Skin epidermis (tissue), 12 donors: ENCODE measurements at regions not wholly inside any gene's neighbourhood (a gene's known extent, or its start where the extent isn't known, plus 50 kb on each side); places are given as distances from the start of the nearest gene placed in this dataset.

Experiments used
- H3K27ac ChIP-seq, 21 experiments: fragments of 200-600 bp; sonication (generic) in 11 of 21; one replicate each; pipeline ENCODE4 v1.5.0; 2020; ENCODE audit warnings: mild to moderate bottlenecking in 3 of 21, inconsistent platforms in 2 of 21, moderate library complexity in 2 of 21
- H3K4me3 ChIP-seq, 7 experiments: fragments of 200-600 bp; sonication (generic) in 2 of 7; one replicate each; pipeline ENCODE4 v1.5.0; 2020; ENCODE audit warnings: inconsistent platforms in 2 of 7, mild to moderate bottlenecking in 2 of 7, moderate library complexity in 1 of 7

DNA sequence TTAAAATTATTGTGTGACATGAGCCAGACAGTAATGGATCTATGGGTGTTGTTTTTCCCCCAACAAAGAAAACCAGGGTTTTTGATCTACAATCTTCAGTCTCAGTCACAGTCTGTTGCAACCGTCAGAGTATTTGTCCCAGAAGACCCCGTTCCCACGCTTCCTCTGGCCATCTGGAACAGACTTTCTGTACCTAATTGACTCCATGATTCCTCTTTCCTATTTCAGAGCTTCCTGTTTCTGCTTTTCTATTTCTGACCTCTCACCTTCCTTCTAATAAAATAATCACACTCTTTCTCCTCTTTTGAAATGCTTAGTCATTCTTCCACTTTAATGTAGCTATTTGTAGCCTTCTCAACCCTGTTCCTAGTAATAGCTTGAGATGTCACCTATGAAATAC is 1044.8 kb downstream of the DTWD2 start:
- Histone ChIP-seq H3K27ac (peak overlapping the region in 1 of 21 experiments; percentile 34), H3K4me3 (no peak overlapping the region)

DNA sequence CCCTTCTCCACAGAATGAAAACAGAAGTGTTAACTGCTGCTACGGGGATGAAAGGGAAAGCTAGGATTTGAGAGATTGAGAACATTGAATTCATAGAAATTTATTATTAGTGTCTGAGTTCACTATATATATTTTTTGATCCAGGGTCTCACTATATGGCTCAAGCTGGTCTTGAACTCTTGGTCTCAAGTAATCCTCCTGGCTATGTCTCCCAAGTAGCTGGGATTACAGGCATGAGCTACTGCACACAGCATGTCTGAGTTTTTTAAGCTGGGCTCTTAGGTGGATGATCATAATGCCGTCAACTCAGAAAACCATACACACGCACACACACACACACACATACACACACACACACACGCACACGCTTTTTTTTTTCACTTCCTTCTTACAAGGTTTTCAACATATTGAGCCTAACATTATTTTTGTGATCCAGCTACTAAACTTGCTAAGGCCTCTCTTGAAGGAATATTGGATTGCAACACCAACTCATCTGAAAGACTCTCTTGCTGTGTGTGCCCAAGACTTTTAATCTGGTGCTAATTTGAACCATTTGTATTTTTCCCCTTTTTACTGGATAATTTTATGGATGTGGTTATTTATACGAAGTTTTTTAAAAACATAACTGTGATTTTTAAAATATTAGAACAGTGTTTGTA is 1045.4 kb downstream of the DTWD2 start:
- H3K4me3 ChIP-seq = no peak overlapping the region
- H3K27ac ChIP-seq = peak overlapping the region in 3 of 21 experiments; percentile 6 to 51 (median 34)

DNA sequence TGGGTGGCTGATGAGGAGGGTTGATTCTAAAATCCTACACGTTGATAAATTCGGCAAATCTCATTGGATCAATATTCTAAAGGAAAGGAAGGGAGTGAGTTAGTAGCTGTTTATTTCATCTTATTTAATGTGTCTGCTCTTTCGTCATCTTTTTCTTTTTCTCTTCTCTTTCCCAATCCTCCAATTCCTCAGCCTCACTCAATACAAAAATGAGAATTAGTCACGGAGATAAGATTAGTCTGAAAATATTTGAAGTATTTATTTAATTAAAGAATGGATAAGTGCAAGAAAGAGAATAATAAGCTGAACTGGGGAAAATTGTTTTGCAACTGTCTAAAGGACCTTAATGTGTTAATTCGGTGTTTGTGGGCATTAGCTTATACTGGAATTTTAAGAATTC is 1095.1 kb downstream of the DTWD2 start:
- no peak overlapping the region for H3K27ac ChIP-seq
- H3K4me3 ChIP-seq = no peak overlapping the region

DNA sequence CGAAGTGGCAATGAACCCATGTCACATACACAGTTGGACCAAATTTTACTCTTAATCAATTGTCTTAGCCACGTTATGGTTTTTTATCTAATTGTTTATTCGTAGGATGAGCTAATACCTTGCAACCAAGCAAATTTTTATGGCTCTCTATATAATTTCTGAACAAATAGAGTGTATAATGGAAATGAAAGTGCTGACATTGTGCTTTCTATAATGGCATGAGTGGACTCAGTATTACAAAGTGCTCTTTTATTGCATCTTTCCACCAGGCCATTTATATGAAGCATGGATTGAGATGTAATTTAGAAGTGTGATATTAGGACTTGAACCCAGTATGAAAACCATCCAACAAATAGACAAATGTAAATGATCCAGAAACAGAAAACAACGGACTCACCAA is 1096.0 kb downstream of the DTWD2 start:
- H3K27ac ChIP-seq = no peak overlapping the region
- no peak overlapping the region for H3K4me3 ChIP-seq

DNA sequence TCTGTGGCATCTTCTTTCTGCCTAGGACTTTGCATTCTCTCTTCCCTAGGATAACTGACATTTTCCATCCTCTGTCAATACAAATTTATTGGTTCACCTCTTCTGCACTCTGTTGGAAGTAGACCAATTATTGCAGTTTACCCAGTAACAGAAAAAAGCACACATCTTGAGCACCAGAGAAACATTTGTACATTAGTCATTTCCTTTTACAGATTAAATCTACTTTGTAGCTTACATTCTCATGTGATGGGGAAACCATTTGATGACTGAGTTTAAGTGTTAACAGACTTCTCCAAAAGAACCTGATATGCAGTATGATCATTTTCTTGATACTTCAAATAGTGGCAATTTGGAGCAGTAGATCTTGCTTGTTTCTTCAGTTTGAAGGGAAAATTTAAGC is 1098.8 kb downstream of the DTWD2 start:
- Histone ChIP-seq H3K27ac (peak overlapping the region in 1 of 21 experiments; percentile 15), H3K4me3 (no peak overlapping the region)

DNA sequence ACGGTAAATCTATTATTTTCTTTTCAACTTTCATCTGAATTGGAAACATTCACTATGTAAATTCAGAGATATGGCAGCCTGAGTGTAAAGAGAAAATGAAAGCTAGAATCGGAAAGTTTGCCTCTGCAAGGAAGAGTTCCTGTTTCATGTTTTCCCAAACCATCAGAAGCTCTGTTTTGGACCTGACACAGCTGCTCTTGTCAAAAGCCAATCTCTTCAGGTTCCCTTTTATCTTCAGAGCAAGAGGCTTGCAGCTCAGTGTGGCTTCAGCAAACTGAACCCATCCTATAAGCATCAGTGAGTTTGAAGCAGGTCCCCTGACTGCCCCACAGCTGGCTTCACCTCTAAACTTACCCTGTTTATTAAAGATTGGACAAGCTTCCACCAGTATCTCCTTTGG is 1099.7 kb downstream of the DTWD2 start:
- Histone ChIP-seq H3K4me3 (no peak overlapping the region), H3K27ac (peak overlapping the region in 4 of 21 experiments; percentile 18 to 45 (median 28))

DNA sequence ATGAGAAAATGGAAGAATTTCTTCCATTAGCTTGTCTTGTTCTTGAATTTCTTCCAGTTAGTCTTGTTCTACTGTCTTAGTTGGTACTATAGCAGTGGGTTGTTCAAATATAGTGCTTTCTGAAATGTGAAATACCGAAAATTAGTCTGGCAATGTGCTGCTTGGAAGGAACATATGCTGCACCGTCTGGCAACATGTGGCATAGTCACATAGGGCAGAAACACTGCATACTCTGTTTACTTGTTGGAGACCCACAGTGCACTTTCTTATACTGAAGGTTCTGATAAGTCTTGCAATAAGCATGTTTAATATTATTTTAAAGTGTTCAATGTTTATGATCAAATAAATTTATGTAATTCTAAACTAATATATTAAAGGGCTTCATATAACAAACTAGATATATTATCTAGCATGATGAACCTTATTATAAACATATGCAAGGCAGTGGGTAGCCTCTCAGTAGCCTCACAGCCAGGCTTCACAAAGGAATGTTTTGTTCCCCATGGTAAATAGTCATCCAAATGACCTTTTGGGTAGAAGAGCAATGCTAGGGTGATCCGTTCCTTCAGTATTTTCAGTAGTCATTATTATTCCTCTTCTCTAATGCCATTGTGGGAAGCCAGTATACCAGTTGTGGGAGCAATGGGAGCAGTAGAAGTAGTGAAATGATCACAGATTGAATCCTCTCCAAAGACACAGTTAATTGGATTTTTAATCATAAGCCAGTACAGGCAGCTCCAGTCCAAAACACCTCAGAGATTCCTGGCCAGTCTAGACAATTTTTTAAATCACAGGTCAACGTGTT is 1106.7 kb downstream of the DTWD2 start:
- H3K4me3 ChIP-seq = no peak overlapping the region
- H3K27ac ChIP-seq = no peak overlapping the region

DNA sequence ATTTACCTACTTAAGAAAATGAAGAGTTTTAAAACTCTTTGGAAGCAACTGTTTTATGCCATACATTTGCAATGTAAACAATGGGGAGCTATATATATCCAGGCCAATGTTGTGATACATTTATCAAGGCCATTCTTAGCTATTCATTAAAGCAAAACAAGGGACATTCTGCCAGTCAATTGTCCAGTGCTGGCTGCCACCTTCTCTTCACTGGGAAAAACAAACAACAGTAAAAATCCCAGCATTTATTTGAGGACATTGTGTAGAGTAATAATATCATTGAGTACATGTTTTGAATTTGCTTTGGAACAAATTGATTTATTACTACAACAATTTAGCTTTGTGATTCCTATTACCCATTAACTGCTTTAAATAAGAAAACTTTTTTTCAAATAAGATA is 1107.4 kb downstream of the DTWD2 start:
- Histone ChIP-seq H3K4me3 (no peak overlapping the region), H3K27ac (no peak overlapping the region)

DNA sequence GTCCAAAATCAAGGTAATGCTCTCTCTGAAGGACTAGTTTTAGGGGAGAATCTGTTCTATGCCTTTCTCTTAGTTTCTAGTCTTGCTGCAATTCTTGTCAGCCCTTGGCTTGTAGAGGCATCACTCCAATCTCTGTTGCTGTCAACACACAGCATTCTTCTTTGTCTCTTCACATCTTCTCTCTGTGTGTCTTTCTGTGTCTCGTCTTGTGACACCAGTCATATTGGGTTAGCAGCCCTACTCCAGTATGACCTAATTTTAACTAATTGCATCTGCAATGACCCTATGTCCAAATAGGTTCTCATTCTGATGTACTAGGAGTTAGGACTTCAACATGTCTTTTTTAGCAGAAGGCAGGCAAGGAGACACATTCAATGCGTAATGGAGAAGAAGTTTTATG is 1110.6 kb downstream of the DTWD2 start:
- Histone ChIP-seq H3K4me3 (no peak overlapping the region), H3K27ac (no peak overlapping the region)

DNA sequence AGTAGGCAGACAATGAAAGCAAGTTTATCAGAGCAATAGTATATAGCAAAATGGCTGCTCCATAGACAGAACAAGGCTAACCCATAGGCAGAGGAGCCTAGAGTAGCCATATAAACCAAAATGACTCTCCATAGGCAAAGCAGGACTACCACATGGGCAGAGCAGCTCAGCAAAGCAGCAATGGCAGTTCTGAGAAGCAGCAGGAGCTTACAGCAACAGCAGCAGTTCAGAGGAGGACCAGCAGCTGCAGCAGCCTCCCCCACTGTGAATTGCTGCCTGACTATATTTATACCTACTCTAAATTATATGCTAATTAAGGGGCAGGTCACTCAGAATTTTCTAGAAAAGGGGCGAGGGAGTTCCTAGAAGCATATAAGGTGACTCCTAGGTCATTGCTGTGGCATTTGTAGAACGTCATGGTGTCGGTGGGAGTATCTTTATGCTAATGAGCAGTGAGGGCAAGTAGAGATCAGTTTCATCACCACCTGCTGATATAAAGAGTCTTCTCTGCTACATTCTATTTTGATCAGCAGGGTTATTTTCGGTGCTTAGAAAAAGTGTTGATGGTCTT is 1115.5 kb downstream of the DTWD2 start:
- H3K4me3 ChIP-seq = no peak overlapping the region
- no peak overlapping the region for H3K27ac ChIP-seq

DNA sequence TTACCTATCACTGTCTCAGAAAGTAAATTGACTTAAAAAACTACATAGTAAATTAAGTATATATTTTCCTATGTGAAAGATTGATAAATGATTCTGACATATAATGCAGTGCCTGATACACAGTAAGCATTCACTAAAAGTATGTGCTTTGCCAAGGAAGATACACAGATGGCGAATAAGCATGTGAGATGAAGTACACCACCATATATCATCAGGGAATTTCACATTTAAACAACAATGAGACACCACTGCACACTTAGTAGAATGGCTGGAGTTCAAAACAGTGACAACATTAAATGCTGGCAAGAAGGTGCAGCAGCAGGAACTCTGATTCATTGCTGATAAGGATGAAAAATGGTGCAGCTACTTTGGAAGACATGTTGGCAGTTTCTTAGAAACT is 1118.8 kb downstream of the DTWD2 start:
- Histone ChIP-seq H3K27ac (no peak overlapping the region), H3K4me3 (no peak overlapping the region)

DNA sequence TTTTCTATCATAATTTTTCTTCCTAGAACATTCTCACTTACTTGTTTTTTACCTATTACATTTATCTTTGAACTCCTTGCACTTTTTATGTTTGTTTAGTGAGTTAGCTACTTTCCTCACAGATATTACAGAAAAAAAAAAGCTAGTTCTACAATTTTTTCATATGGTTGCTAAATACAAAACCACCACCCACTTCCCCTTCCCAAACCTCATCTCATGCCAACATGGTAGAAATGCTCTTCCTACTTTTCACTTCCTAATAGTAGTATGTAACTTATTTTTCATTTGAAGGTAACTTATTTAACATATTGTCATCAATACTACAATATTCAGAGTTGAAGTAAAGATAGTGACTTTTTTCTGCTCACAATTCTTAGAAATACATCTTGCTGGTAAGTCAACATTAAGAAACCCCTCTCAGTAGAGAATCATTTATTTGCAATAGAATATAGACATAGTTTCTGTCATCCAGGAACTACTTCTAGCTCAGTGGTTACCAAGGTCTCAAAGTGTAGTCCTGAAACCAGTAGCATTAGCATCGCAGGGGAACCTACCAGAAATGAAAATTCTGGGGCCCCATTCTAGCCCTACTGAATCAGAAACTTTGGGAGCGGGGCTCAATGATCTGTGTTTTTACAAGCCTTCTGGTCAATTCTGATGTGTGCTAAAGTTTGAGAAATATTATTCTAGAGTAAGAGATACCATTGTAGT is 1124.6 kb downstream of the DTWD2 start:
- H3K27ac ChIP-seq = peak overlapping the region in 1 of 21 experiments; percentile 26
- H3K4me3 ChIP-seq = no peak overlapping the region

DNA sequence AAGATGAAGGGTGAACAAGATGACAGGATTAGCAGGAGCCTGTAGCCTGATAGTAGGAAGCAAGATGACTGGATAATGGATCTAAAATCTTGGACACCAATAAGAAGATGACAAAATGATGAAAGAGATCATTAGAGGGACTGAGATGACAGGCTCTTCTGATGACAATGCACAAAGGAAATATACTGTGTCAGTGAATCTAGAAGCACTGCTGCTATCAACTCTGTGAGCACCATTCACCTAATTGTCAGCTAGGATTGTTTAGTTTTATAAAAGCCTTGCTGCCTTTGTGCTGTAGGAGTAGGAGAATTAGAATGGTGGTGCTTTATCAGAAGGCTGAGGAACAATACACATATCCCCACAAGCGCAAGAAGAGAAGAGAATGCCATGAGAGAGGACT is 1127.8 kb downstream of the DTWD2 start:
- no peak overlapping the region for H3K27ac ChIP-seq
- no peak overlapping the region for H3K4me3 ChIP-seq

DNA sequence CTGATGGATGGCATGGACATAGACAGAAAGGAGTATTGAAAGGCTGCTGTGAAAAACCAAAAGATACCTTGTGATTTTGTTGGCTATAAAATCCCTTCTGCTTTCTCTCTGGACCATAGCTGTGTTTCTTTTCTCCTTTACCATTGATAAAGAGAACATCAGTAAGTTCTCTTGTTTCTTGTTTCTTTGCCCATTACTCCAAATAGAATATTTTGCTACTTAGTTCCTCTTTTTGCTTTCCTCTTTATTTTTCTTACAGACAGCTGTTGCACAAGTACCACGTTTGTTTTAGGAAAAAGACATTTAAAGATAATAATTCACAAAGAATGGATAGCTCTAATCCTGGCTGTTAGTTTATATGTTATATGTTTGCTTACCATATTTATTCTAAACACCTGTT is 1129.2 kb downstream of the DTWD2 start:
- Histone ChIP-seq H3K27ac (no peak overlapping the region), H3K4me3 (no peak overlapping the region)

DNA sequence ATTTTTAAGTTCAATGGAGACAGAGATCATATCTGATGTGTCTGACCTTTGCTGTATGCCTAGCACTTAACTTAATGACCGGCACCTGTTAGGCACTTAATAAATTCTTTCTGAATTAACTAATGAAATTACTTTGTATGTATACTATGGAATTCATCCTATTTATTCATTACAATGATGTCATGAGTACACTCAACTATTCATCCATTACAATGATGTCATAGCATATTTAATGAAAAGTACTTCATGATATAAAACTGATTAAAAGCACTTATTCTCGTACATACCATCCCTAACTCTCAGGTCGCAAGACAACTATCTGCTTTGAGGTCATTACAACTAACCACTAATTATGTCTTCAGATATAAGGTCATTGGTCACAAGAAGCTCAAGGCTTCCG is 1131.6 kb downstream of the DTWD2 start:
- no peak overlapping the region for H3K4me3 ChIP-seq
- H3K27ac ChIP-seq = no peak overlapping the region

DNA sequence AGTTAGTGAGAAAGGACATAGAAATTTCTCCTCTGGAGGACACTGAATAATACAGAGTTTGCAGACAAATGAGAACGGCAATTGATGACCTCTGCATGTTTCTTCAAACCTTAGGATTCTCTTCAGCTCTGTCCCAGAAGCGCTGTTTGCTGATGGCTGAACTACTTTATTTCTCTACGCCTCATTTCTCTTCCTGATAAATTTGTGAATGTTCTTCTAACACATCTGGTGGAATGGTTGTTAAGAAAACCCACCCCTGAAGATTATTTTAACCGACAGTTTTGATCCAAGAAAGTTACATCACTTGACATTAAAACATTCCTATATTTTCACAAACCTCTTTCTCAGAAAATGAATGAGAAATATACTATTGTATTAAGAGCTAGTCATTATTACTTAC is 1150.6 kb downstream of the DTWD2 start:
- Histone ChIP-seq H3K27ac (no peak overlapping the region), H3K4me3 (no peak overlapping the region)

DNA sequence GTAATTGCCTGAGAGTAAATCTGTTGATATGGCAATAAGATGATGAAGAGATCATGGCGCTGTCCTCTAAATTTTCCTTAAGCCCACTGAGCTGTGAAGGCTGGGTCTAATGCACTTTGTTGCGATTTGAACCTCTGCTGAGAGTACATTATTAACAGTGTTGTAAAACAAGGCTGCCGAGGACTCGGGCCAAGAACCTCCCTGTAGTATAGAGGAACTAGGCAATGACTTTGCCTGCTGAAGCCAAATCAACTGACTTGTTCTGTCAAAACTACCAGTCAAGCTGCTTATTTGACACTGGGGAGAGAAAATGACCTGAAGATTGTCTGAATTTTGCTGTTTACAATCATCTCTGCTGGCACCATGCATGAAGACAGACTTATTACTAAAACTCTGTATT is 1154.7 kb downstream of the DTWD2 start:
- Histone ChIP-seq H3K27ac (no peak overlapping the region), H3K4me3 (no peak overlapping the region)

DNA sequence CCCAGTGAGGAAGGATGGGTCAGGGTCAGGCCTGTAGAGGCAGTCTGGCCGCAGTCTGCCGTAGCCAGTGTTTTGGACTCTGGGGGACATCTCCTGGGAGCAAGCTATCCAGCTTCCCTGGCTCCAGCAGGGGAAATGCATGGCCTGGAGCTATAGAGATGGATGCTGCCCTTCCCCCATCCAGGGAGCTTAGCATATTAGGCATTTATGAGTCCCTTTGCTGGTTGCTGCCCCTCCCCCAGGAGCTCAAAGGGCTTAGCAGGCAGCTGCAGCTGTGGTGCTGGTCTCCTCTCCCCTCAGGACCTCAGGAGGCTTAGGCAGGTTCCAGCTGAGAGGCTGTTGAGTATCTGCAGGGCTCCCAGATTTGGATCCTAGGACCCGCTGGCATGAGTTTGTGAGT is 1158.7 kb downstream of the DTWD2 start:
- H3K4me3 ChIP-seq = no peak overlapping the region
- H3K27ac ChIP-seq = no peak overlapping the region

DNA sequence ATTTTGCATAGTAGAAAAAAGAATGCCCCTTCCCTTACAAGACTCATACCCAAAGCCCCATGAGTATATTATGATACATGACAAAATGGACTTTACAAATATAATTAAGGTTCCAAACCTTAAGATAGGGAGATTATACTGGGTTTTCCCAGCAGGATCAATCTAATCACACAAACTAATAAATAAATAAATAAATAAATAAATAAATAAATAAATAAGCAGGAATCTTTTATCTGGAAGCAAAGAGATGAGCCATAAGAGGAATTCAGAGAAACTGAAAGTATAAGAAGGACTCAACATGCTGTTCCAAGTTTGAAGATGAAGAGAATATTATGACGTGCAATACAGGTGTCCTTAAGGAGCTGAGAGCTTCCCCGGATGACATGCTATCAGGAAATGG is 1174.5 kb downstream of the DTWD2 start:
- Histone ChIP-seq H3K27ac (no peak overlapping the region), H3K4me3 (no peak overlapping the region)

DNA sequence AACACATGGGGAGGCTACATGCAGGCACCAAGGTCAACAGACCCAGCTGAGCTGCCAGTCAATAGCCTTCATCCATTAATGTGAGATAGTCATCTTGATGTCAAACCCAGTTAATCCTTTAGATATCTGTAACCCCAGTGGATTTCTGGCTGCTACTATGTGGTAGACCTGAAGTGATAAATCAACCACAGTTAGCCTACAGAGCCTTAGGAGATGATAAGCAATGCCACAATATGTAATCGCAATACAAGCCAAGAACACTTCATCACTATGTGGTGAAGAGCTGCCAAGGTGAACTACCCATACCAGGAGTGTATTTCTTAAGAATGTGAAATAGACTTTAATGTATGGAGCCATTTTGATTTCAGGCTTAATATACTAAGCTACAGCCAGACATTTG is 1175.5 kb downstream of the DTWD2 start:
- no peak overlapping the region for H3K27ac ChIP-seq

DNA sequence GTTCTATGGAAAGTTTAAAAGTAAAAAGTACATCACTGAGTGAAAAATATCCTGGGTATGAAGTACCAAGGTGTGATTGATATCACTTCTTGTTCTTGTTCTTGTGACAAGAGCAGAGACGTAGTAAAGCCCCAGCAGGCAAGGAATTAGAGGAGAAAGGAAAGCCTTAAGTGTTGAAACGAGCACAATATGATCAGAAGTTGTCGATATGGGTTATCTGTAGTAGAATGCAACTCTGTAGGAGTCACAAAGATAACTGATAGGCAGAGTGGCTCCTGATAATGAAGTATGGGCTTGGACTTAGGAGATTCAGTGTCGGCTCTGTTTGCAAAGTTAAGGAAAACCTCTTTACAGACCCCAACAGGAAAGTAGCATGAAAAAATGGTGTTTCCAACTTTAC is 1179.1 kb downstream of the DTWD2 start:
- no peak overlapping the region for H3K4me3 ChIP-seq
- H3K27ac ChIP-seq = no peak overlapping the region

More for the DNA sequence above, 1175.5 kb downstream of the DTWD2 start:
- H3K4me3 ChIP-seq = no peak overlapping the region
